ENCODE measurements at regions not wholly inside any gene's neighbourhood (a gene's known extent, or its start where the extent isn't known, plus 50 kb on each side); places are given as distances from the start of the nearest gene placed in this dataset.

DNA sequence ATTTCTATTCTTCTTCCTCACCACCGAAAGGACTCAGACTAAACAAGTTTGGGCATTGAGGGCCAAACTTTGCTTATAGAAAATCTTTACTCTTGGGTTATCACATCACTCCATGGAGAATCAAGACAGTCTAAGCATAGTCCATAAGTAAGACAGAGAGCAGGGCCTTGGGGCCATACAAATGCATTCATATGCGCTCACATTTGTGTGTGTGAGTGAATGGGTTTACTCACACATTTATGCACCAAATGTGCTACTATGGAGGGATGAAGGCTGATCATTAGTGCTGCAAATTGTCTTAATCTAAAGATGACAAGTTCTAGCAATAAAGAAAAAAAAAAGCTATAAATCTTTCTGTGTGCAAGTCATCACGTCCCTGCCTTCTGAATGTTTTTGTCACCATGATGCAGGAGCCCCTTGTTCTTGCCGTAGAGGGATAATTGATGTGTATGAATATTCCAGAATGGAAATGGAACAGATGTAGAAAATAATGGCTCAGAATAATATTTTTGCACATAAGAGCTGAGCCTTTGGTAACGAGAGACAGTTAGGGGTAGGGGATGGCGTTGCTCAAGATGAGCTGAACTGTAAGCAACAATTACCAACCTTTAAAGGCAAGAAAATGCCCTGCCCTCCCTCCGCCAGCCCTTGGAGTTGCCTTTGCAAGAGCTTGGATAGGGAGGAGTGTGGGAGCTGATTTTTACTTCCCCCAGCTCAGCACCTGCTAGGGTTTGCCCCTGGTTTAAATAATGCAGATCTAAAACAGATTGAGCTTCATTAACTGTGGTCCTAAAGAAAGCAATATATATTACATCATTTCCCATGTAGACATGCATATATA, 52.3 kb upstream of the IKBKE start:
- CTCF ChIA-PET = interaction anchor here (0.9 kb wide), 1 partner anchor 195 kb away, joined by 3 read pairs; no protein-coding TSS in a partner anchor
- no peak for DNase-seq (ENCODE audit: extremely low spot score)
- POLR2A ChIA-PET = no interaction called here
- no peak for TF ChIP-seq ZNF384 (IDR thresholded peaks at IDR 0.05)
- no peak for TF ChIP-seq FOXM1 (IDR thresholded peaks at IDR 0.05; ENCODE audit: borderline replicate concordance)
- TF ChIP-seq NFRKB (IDR thresholded peaks at IDR 0.05) = no peak
- no peak for TF ChIP-seq CTBP1 (IDR thresholded peaks at IDR 0.05; ENCODE audit: borderline replicate concordance)
- no peak for TF ChIP-seq SUZ12 (IDR thresholded peaks at IDR 0.05)
- TF ChIP-seq HDGF (IDR thresholded peaks at IDR 0.05; ENCODE audit: borderline replicate concordance) = no peak
- no peak for TF ChIP-seq TARDBP (IDR thresholded peaks at IDR 0.05)
- TF ChIP-seq SP1 (IDR thresholded peaks at IDR 0.05) = no peak
- no peak for TF ChIP-seq FOXK2 (IDR thresholded peaks at IDR 0.05)
- TF ChIP-seq ELF4 (IDR thresholded peaks at IDR 0.05) = no peak
- no peak for TF ChIP-seq PKNOX1 (IDR thresholded peaks at IDR 0.05)

DNA sequence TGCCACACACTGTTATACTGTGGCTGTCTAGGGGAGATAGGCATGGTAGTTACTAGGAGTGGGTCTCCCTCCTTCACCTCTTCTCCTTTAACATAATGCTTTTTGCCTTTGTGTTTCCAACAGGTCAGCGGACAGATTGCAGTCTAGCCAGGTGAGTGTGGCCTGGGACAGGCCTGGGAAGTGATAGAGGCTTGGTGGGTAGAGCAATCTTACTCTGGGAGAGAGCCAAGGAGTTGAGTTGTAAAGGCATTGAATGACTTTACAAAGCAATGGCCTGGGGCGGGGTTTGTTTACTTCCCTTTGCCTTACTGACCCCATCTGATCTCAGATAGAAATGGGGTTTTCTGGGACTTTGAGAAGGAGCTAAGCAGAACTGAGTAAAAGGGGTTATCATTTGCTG, 51.0 kb upstream of the IKBKE start:
- no peak for DNase-seq (ENCODE audit: extremely low spot score)
- CTCF ChIA-PET = interaction anchor here (0.9 kb wide), 1 partner anchor 193 kb away, joined by 3 read pairs; no protein-coding TSS in a partner anchor
- TF ChIP-seq PKNOX1 (IDR thresholded peaks at IDR 0.05) = no peak
- TF ChIP-seq ZNF384 (IDR thresholded peaks at IDR 0.05) = no peak
- no peak for TF ChIP-seq SUZ12 (IDR thresholded peaks at IDR 0.05)
- no peak for TF ChIP-seq ELF4 (IDR thresholded peaks at IDR 0.05)
- TF ChIP-seq BHLHE40 (IDR thresholded peaks at IDR 0.05; ENCODE audit: borderline replicate concordance) = no peak
- no peak for TF ChIP-seq CTBP1 (IDR thresholded peaks at IDR 0.05; ENCODE audit: borderline replicate concordance)
- TF ChIP-seq LEF1 (IDR thresholded peaks at IDR 0.05; ENCODE audit: borderline replicate concordance) = no peak
- no peak for TF ChIP-seq FOXK2 (IDR thresholded peaks at IDR 0.05)
- no peak for TF ChIP-seq L3MBTL2 (conservative IDR thresholded peaks at IDR 0.05)
- TF ChIP-seq HDGF (IDR thresholded peaks at IDR 0.05; ENCODE audit: borderline replicate concordance) = no peak
- no peak for TF ChIP-seq SP1 (IDR thresholded peaks at IDR 0.05)

DNA sequence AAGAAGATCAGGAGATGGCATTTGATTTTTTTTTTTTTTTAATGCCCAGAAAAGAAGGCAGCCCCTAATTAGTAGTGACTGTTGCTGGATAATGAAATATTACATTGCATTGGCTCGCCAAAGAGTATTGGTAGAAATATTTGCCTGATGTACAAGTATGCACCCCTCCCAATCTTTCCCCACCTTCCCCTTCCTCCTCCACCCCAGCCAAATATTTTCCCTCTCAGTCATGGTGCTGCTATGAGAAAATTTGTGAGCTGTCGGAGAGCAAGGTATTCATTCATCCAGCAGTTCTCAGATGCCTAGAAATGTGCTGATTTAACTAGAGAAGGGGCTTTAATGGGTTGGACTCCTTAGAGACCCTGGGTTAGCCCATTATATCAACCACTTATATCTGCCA, 50.5 kb upstream of the IKBKE start:
- POLR2A ChIA-PET = no interaction called here

More for the DNA sequence above, 51.0 kb upstream of the IKBKE start:
- POLR2A ChIA-PET = no interaction called here

DNA sequence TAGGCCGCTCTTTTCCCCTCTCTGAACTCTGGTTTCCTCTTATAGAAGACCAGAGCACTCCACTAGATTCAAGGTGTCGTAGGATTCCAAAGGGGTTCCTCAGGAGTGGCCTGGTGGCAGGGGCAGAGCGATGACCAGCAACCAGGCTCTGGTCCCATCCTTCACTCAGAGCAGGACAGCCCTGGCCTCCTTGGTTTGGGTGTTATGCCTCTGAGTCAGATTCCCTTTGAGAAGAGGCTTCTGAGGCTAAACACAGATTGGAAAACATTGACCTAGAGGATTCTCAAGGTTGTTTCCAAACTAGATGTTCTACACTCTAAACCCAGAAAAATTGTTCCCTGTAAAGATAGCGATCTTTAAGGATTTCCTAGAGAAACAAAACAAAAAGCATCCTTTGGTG, 49.8 kb upstream of the IKBKE start:
- TF ChIP-seq NFRKB (IDR thresholded peaks at IDR 0.05) = no peak
- TF ChIP-seq ARNT (IDR thresholded peaks at IDR 0.05) = no peak
- TF ChIP-seq ZNF384 (IDR thresholded peaks at IDR 0.05) = no peak
- TF ChIP-seq FOXA1 (IDR thresholded peaks at IDR 0.05) = no peak
- TF ChIP-seq L3MBTL2 (conservative IDR thresholded peaks at IDR 0.05) = no peak
- TF ChIP-seq HDGF (IDR thresholded peaks at IDR 0.05; ENCODE audit: borderline replicate concordance) = no peak
- TF ChIP-seq PKNOX1 (IDR thresholded peaks at IDR 0.05) = no peak
- no peak for TF ChIP-seq LEF1 (IDR thresholded peaks at IDR 0.05; ENCODE audit: borderline replicate concordance)
- TF ChIP-seq SUZ12 (IDR thresholded peaks at IDR 0.05) = no peak
- no peak for TF ChIP-seq FOXK2 (IDR thresholded peaks at IDR 0.05)
- TF ChIP-seq TARDBP (IDR thresholded peaks at IDR 0.05) = no peak
- TF ChIP-seq ELF4 (IDR thresholded peaks at IDR 0.05) = no peak
- no peak for TF ChIP-seq CTBP1 (IDR thresholded peaks at IDR 0.05; ENCODE audit: borderline replicate concordance)
- no peak for TF ChIP-seq SP1 (IDR thresholded peaks at IDR 0.05)
- CTCF ChIA-PET = no interaction called here
- no peak for DNase-seq (ENCODE audit: extremely low spot score)
- POLR2A ChIA-PET = no interaction called here

More for the DNA sequence above, 50.5 kb upstream of the IKBKE start:
- TF ChIP-seq NFRKB (IDR thresholded peaks at IDR 0.05) (no peak), ZNF384 (IDR thresholded peaks at IDR 0.05) (no peak), BHLHE40 (IDR thresholded peaks at IDR 0.05; ENCODE audit: borderline replicate concordance) (no peak), CTBP1 (IDR thresholded peaks at IDR 0.05; ENCODE audit: borderline replicate concordance) (no peak), PKNOX1 (IDR thresholded peaks at IDR 0.05) (no peak), TARDBP (IDR thresholded peaks at IDR 0.05) (no peak), LEF1 (IDR thresholded peaks at IDR 0.05; ENCODE audit: borderline replicate concordance) (no peak), SP1 (IDR thresholded peaks at IDR 0.05) (no peak), ELF4 (IDR thresholded peaks at IDR 0.05) (no peak), HDGF (IDR thresholded peaks at IDR 0.05; ENCODE audit: borderline replicate concordance) (no peak), SUZ12 (IDR thresholded peaks at IDR 0.05) (no peak), FOXA1 (IDR thresholded peaks at IDR 0.05) (no peak)
- no peak for DNase-seq (ENCODE audit: extremely low spot score)
- CTCF ChIA-PET = no interaction called here

Data from HEK293T (cell line).